ENCODE measurements at regions not wholly inside any gene's neighbourhood (a gene's known extent, or its start where the extent isn't known, plus 50 kb on each side); places are given as distances from the start of the nearest gene placed in this dataset.

- Histone ChIP-seq H2AFZ (ENCODE audit: low read length) (no peak overlapping the region), H3K9me2 (replicated peaks; ENCODE audit: low read depth, low read length) (no peaks in the 10 kb centered on the region), H3K9ac (ENCODE audit: low read depth, low read length, poor library complexity, severe bottlenecking) (no peak overlapping the region), H3K36me3 (ENCODE audit: insufficient read depth, low read length) (no peaks in the 10 kb centered on the region), H3K9me3 (ENCODE audit: insufficient read depth, low read depth, low read length) (no peaks in the 10 kb centered on the region), H3F3A (ENCODE audit: low read depth) (no peaks in the 10 kb centered on the region), H3K4me3 (ENCODE audit: low read length, poor library complexity, severe bottlenecking) (no peak overlapping the region), H3K4me2 (ENCODE audit: low read depth, low read length, poor library complexity, severe bottlenecking) (no peak overlapping the region), H3K79me2 (ENCODE audit: insufficient read depth, low read length) (no peaks in the 10 kb centered on the region), H4K20me1 (ENCODE audit: insufficient read depth, low read length, poor library complexity, severe bottlenecking) (no peaks in the 10 kb centered on the region), H3K4me1 (ENCODE audit: insufficient read depth, low read length, poor library complexity, severe bottlenecking) (no peaks in the 10 kb centered on the region), H3K27me3 (ENCODE audit: insufficient read depth, low read length, poor library complexity, severe bottlenecking) (no peaks in the 10 kb centered on the region)
- TF ChIP-seq EZH2phosphoT487 (IDR thresholded peaks at IDR 0.05; ENCODE audit: borderline replicate concordance) (no peak), CTCF (conservative IDR thresholded peaks at IDR 0.05; ENCODE audit: low read length) (no peak)
Observed at GRCh38 chr9:118882684-118883083, 486.6 kb downstream of the BRINP1 start.

GRCh38 chr9:118883411-118883810 lies 485.8 kb downstream of the BRINP1 start:
- Histone ChIP-seq H3K9me3 (ENCODE audit: insufficient read depth, low read depth, low read length) (no peaks in the 10 kb centered on the region), H3K9ac (ENCODE audit: low read depth, low read length, poor library complexity, severe bottlenecking) (no peak overlapping the region), H4K20me1 (ENCODE audit: insufficient read depth, low read length, poor library complexity, severe bottlenecking) (no peaks in the 10 kb centered on the region), H2AFZ (ENCODE audit: low read length) (no peak overlapping the region), H3K27me3 (ENCODE audit: insufficient read depth, low read length, poor library complexity, severe bottlenecking) (no peaks in the 10 kb centered on the region), H3K4me3 (ENCODE audit: low read length, poor library complexity, severe bottlenecking) (no peak overlapping the region), H3K4me2 (ENCODE audit: low read depth, low read length, poor library complexity, severe bottlenecking) (no peak overlapping the region), H3K4me1 (ENCODE audit: insufficient read depth, low read length, poor library complexity, severe bottlenecking) (no peaks in the 10 kb centered on the region), H3K79me2 (ENCODE audit: insufficient read depth, low read length) (no peaks in the 10 kb centered on the region), H3K9me2 (replicated peaks; ENCODE audit: low read depth, low read length) (no peaks in the 10 kb centered on the region), H3K36me3 (ENCODE audit: insufficient read depth, low read length) (no peaks in the 10 kb centered on the region), H3F3A (ENCODE audit: low read depth) (no peaks in the 10 kb centered on the region)
- no peak for TF ChIP-seq EZH2phosphoT487 (IDR thresholded peaks at IDR 0.05; ENCODE audit: borderline replicate concordance)
- no peak for TF ChIP-seq CTCF (conservative IDR thresholded peaks at IDR 0.05; ENCODE audit: low read length)

- TF ChIP-seq CTCF (conservative IDR thresholded peaks at IDR 0.05; ENCODE audit: low read length) (no peak), EZH2phosphoT487 (IDR thresholded peaks at IDR 0.05; ENCODE audit: borderline replicate concordance) (no peak)
- Histone ChIP-seq H3K9ac (ENCODE audit: low read depth, low read length, poor library complexity, severe bottlenecking) (no peak overlapping the region), H3K79me2 (ENCODE audit: insufficient read depth, low read length) (no peaks in the 10 kb centered on the region), H3K9me3 (ENCODE audit: insufficient read depth, low read depth, low read length) (no peaks in the 10 kb centered on the region), H3K9me2 (replicated peaks; ENCODE audit: low read depth, low read length) (no peaks in the 10 kb centered on the region), H3K27me3 (ENCODE audit: insufficient read depth, low read length, poor library complexity, severe bottlenecking) (no peaks in the 10 kb centered on the region), H3K4me2 (ENCODE audit: low read depth, low read length, poor library complexity, severe bottlenecking) (no peak overlapping the region), H4K20me1 (ENCODE audit: insufficient read depth, low read length, poor library complexity, severe bottlenecking) (no peaks in the 10 kb centered on the region), H2AFZ (ENCODE audit: low read length) (no peak overlapping the region), H3K4me1 (ENCODE audit: insufficient read depth, low read length, poor library complexity, severe bottlenecking) (no peaks in the 10 kb centered on the region), H3K36me3 (ENCODE audit: insufficient read depth, low read length) (no peaks in the 10 kb centered on the region), H3F3A (ENCODE audit: low read depth) (no peaks in the 10 kb centered on the region), H3K4me3 (ENCODE audit: low read length, poor library complexity, severe bottlenecking) (no peak overlapping the region)
Observed at GRCh38 chr9:118891213-118891612, 478.0 kb downstream of the BRINP1 start.
